ENCODE measurements at regions not wholly inside any gene's neighbourhood (a gene's known extent, or its start where the extent isn't known, plus 50 kb on each side); places are given as distances from the start of the nearest gene placed in this dataset.

DNA sequence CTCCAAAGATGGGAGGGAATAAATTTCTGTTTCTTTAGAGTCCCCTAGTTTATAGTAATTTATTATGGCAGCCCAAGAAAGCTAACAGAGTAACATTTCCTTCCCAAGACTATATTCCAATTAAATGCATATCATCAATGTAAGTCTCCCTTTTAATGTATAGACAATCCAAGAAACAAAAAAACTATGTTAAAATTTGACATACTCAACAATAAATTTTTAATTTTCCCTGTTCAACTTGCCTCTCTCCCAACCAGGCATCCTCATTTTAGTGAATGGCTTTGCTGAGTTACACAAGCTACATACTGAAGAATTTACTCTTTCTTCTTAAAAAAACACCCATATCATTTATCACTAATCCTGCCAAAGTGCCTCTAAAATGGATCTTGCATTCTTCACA is 1357.7 kb downstream of the PCDH9 start:
- no peak for DNase-seq

DNA sequence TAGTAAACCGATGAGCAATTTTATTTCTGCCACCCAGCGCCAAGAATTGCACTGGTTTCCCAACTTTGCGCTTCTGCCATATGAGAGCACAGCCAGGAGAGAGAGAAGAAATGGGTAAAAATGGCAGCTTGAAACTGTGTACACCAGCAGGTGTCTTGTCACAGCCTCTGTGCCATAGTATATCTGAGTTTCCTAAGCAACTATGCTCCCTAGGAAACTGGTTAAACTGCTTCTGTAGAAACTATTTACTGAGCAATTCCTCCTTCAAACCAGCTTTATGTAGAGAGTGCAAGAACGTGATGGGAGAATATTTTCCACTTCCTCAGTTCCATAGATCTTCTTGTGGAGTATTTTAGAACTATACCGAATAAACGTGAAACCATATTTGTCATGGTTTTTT is 1361.3 kb downstream of the PCDH9 start:
- DNase-seq: no peak

DNA sequence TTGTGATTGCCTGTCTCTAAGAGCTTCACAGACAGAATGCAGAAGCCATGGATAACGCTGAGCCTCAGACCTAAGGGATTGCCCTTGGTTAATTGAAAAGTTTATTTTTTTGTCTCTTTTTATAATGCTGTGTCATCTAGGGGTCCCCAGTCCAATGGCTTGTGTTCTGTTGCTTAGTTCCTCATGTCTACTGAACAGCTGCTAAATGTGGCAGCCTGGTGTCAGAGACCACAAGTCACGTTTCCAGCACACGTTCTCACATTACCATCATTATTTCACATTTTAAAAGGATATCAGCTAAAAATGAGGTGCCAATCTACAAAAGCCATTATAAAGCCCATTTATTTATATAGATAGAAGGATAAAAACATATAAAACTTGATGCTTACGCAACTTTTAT is 1362.0 kb downstream of the PCDH9 start:
- no peak for DNase-seq

DNA sequence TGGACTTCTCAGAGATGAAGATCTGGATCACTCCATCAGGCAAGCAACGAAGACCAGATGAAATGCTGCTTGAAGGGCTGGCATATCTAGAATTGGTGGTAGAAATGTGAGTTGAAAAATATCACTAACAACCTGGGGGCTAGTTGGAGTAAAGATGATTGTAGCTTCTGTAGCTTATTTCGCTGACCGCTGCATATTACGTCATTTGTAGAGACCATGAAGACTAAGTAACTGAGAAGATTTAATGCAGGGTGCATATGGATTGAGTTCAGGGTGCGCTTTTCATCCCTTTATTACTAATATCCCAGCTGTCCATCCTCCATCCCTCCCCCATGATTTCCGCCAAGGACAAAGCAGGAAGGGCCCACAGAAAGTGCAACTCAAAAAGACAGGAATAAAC is 1364.0 kb downstream of the PCDH9 start:
- no peak for DNase-seq

DNA sequence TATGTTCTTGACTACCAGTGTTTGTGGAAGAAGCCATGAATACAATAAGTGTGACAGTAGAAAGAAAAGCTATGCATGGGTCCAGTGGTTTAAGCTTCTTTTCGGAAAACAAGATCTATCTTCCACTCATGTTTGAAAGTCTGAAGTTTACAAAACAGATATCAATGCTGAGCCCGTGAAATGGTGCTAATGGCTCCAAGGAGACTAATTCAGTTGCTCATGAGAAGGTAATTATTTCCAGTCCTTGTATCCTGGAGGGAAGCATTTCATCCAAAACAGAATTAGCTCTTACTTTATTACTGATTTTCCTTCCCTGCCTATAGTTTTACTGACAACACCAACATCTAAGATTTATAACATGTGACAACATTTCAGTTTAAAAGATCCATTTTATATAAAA is 1364.9 kb downstream of the PCDH9 start:
- DNase-seq: no peak

DNA sequence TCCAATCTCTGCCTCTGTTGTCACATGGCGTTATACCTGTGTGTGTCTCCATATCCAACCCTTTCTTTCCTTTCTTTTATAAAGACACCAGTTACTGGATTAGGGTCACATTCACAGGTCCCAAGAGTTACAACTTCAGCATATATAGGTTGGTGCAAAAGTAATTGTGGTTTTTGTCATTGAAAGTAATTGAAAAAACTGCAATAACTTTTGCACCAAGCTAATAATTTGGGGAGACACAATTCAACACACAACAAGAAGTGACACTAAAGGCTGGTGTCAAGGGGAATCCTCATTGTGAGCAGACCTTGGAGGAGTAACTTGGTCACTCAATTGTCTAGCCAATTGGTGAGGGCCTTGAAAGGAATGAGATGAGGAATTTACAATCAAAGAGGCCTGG is 1366.1 kb downstream of the PCDH9 start:
- no peak for DNase-seq

DNA sequence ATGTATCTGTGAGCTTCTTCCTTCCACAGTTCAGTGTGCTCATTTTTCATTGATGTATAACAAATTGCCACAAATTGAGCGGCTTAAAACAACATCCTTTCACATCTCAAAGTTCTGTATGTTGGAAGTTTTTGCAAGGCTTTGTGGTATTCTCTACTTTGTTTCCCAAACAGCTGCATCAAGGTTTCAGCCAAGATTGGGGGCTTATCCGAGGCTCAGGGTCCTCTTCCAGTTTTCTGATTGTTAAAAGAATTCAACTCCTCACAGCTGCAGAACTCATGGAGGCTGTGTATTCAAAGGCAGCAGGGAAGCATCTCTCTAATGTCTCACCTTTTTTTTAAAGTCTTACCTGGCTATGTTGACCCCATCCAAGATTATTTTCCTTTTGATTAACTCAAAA is 1369.8 kb downstream of the PCDH9 start:
- DNase-seq: no peak

DNA sequence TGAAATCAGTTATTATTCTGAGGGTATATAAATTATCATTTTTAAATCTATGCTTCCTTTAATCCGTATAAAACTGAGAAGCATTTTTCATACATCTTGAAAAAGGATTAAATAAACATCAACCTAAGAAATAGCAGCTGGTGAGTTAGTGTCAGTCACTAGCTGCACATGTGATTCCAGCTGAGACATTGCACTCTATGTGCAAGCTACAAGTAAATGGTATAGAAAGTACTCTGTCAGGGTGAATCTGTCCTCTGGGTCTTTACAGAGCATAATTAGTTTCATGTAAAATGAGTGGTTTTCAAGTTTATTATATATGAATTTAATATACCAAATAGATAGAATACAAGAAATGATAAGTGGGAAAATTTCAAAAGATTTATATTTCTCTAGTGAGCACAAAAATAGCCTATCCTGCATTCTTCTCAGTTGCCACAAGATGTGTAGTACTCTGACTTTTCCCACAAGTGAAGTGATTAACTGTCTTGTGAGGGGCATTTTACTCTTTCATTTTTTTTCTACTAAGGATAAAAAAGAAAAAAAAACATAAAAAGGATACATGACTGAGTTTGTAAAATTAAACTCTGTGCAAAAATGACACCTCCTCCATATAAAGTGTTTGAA is 1372.1 kb downstream of the PCDH9 start:
- DNase-seq: no peak

DNA sequence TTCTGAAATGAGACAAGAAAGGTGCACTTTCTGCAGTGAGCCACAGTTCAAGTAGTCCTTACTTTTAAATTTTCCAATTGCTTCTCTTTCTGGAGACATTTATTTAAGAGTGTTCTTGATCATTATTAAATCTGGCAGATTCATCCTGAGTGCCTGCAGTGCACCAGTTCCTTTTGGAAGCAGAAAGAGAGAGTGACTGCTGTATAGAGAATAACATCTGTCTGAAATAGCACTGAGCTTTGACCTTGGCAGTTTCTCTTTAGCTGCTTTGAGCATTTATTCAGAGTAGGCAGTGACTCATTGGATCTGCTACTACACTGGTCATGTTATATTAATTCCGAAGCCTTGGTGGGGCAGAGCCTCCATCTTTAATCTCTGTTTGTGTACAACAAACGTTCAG is 1373.7 kb downstream of the PCDH9 start:
- no peak for DNase-seq

DNA sequence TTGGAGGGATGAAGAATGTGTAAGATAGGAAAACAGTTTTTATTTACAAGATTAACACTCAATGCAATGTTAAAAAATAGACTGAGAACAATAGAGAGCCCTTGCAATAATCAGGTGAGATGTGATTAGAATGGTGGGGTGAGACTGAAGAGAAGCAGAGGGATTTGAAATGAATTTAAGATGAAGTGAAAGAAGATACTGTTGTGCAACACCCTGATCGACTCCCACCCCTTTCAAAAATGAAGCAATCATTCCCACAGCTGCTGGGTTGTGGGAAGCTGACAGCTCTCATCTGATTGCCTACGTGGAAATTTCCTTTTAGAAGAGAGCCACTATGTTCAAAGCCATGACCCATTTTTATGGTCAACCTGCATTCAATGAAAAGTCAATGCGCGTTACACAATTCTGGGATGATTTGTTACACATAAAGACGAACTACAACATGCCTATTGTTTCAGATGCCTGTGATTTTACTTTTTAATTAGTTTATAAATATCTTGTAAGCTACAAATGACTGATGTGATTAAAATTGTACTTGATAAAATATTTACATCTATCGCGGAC is 1374.8 kb downstream of the PCDH9 start:
- DNase-seq: no peak

DNA sequence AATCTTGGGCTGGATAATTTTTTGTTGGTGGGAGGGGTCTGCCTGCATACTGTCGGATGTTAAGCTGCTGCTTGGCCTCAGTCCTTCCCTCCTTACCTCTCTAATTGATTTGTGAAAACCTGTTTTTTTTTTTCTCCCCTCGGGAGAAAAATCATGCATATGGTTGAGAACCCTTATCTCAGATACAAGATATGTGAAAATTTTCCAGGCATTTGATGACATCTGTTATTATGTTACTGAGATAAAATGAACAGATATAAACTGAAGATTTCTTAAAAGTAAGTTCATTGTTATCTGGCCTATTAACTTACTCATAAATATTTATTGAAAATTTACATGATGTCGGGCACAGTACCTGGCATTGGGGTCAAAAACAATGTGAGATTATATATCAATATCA is 1375.7 kb downstream of the PCDH9 start:
- no peak for DNase-seq

DNA sequence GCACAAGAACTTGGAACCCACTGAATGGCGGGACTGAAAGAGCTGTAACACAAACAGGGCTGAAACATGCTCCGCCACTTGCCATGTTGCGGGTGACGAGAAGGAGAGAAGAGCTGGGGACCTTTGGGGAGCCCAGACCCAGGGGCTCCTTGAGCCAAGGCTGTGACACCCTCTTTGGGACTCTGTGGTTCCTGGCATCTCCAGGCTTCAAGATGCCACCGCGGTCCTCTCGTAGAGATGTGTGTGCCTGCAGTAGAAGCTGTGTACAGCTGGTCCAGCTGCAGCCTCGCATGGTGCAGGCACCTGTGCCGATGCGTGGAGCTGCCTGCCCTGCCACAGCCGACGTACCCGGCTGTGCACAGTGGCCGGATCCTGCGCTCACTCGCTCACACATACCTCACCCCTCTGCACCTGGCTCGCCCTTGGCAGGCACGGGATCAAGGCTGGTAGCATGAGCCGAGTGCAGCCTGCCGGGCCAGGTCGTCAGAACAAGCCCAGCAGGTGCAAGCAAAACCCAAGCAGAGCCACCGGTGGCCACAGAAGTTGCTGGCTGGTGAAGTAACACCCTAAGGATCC is 1385.8 kb downstream of the PCDH9 start:
- no peak for DNase-seq

DNA sequence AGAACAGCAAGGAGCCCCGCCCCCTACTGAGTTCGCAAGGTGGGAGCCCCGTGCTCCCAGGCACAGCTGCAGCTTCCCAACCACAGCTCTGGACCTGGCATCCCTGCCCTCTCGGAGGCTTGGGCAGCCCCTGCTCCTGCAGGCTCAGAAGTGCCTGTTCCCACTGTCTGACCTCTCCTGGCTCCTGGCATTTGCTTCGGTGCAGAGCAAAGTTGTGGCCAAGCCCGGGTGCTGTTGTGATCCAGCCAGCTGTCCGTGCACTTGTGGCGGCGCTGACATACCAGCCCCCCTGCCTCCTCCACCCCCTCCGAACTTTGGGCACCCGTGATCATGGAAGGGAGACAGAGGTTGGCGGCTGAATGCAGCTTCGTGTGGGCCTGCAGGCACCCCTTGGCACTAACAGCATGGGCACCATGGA is 1386.8 kb downstream of the PCDH9 start:
- DNase-seq: no peak

DNA sequence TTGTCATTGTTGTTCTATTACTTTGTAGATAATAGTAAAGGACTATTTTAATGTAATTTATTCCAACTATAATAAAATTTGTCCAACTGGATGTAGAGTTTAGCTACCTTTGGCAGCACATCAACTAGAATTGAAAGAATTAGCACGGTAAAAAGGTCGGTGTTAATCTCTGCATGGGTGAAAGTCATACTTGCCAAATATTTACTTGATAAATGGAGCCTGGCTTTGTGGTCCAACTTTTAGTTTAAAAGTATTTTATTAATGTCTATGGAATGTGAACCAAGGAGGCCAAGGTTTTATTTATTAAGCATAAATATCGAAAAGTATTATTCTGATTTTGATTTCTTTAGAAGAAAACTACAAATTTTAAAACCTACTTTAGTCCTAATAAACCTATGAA is 1389.0 kb downstream of the PCDH9 start:
- DNase-seq: no peak

DNA sequence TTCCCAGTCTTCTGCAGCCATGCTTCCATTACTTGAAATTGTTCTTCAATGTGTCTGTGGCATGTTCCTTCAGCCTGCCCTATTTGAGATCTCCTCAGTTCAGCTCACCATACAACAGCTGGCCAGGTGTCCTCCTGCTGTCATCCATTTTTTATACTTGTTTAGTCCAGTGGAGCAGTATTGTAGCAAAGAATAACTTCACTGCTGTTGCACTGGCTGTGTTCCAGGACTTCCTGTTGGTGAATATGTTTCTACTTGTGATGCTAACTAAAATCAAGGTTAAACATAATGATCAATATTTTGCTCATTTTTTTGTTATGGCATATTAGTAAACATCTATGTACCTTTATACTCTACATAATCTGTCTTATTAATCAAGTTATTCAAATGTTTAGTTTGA is 1394.1 kb downstream of the PCDH9 start:
- no peak for DNase-seq

DNA sequence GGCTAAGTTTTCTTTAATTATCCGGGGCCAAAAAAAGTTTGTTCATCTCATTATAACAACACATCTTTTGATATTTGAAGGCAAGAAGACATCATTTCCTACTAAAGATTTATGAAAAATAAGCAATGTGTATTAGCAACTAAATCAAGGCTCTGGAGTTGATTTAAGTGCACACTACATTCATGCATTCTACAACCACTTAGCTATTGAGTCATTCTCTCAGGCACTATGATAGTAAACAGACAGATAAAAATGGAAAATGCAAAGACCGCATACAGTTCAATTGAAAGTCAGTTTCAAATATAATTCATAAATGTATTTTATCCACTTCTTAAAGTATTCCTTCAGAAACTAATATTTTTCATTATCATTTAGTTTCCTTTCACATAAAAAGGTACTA is 1395.2 kb downstream of the PCDH9 start:
- DNase-seq: no peak

DNA sequence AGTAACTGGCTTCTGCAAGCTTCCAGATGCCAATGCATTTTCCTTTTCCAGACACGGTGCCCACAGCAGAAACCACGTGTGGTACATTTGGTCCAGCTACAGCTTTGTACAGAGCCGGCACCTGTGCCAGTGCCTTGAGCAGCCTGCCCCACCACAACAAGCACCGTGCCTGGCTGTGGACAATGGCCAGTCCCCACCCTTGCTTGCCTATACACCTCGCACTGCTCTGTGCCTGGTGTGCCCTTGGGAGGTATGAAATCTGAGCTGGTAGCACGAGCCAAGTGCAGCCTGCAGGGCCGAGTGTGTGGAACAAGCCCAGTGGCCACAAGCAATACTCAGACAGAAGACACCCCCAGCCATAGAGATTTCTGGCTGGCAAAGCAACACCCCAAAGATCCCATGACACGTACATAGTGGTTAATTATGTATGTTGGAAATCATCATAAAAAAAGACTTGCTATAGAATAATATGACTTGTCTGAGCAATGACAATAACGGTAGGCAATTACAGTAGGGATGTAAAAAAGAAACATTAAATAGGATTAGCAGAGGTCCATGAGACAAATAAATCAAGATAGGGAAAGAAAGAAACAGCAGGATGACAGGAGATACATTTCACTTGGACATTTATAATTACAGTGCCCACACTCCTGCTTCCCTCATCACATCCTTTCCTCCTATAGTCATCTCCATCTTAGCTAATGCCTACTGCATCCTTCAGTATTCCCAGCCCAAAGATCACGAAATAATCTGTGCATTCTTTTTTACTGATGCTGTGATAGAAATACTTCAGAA is 1399.5 kb downstream of the PCDH9 start:
- DNase-seq: no peak

DNA sequence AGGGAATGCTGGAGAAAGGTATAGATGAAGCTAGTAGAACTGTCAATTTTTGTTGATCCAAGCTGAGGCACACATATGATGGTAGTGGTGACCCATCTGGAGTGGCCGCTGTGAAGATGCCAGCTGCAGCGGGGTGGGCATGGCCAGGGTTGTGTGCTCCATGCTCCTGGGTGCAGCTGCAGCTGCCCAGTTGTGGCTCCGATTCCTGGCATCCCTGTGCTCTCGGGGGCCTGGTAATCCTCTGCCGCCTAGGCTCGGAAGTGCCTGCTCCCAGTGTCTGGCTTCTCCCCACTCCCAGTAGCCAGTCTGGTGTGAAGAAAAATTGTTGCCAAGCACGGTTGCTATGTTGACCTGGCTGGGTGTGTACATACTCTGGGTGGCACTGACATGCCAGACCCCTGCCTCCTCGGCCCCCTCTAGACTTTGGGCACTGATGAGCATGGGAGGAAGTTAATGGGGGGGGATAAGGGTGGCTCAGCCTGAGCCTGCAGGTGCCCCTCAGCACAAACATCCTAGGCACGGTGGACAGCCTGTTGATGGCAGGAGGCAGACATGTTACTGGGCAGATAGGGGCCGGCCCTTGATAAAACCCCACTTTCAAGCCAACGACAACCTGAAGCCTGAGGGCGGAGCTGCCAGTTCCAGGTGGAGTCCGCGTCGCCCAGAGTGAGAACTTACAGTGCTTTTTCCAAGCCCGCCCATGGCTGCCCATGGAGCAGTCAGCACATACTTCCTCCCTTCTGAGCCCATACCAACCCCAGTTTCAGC is 1400.7 kb downstream of the PCDH9 start:
- DNase-seq: no peak

DNA sequence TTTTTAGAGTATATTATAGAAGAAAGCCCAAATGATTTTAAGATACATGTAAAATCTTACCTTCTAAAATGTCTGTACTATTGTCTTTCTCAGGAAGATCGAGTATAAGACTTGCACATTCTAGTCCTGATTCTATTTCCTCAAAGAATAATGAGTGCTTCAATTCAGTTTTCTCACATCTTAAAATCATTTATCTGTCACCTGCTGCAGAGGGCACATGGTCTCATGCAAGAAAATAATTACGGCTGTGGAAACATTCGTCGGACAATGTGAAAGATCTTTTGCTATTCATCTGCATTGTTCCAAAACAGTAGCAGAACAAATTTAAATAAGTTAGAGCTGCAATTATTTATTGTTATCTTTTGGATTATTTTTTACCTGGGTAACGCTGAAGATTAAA is 1403.5 kb downstream of the PCDH9 start:
- no peak for DNase-seq

DNA sequence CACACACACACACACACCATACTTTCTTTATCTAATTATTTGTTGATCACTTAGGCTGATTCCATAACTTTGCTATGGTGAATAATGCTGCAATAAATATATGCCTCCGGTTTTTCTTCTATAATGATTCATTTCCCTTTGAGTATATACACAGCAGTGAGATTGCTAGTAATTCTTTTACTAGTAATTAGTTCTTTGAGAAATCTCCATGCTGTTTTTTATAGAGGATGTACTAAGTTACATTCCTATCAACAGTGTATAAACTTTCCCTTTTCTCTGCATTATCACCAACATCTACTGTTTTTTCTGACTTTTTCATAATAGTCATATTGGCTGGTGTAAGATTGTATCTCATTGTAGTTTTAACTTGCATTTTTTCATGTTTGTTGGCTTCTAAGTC is 1405.1 kb downstream of the PCDH9 start:
- no peak for DNase-seq

DNA sequence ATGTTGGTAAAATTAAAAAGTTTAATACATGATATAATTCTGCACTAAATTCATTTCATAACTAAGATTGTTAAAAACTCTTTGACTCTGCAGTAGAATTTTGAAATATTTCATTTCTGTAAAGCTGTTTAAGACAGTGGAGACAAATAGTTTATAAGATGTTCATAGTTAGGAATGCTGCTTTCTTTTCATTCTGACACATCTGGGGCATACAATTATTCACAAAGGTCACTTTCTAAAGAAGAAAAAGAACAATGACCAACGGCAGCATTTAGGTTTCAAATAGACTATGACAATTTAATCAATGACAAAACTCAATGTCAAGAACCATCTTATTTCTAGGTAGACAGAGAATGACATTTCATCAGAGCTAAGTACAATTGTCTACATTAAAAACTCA is 1422.1 kb downstream of the PCDH9 start:
- no peak for DNase-seq

DNA sequence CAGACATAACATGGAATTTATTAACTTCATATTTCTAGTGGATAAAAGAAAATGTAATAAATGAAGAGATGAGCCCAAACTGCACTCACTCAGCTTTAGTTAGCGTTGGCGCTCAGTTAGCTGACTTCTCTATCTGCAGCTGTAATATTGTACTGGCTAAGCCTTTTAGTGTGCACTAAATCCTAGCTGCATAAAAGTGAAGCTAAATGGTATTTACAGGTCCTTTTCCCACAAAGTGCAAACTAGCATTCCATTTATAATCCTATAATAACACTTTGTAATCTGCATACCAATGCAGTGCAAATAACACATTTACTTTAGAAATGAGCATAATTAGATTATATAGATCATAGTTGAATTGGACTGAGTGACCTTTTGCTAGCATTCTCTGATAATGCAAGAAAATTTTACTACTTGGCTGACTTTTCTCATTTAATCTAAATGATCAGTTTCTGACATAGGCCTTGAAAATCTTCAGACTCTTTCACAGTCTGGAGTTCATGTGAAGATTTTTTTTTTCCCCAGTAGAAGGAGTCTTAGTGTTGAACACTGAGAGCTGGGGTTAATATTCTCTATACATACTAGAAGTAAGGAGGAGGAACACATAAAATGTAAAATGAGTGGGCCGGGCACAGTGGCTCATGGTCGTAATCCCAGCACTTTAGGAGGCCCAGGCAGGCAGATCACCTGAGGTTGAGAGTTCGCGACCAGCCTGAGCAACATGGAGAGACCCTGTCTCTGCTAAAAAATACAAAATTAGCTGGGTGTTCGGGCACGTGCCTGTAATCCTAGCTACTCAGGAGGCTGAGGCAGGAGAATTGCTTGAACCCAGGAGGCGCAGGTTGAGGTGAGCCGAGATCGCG is 1426.4 kb downstream of the PCDH9 start:
- no peak for DNase-seq
